AG10803 (cell line): ENCODE measurements at regions not wholly inside any gene's neighbourhood (a gene's known extent, or its start where the extent isn't known, plus 50 kb on each side); places are given as distances from the start of the nearest gene placed in this dataset.
A peak's percentile ranks its signal among the peaks of the same experiment; 100 is the strongest.
"Not testable (repeated sequence)": the region's sequence is repeated elsewhere in the genome, so short reads cannot be mapped to it uniquely, and the experiment has no call there.

Experiments used
- DNase-seq: peaks from one replicate; pipeline ENCODE4 v3.0.0; 2010; ENCODE audit warnings: low read depth
- H3K4me3 ChIP-seq: 2 replicates; pipeline ENCODE4 v1.5.1; 2011; ENCODE audit warnings: mild to moderate bottlenecking, low read length, control low read depth
- TF ChIP-seq, protein P1 (sequence below): conservative IDR thresholded peaks from 2 replicates; pipeline ENCODE4 v1.5.1; 2011; ENCODE audit warnings: mild to moderate bottlenecking, low read length, control low read depth, inconsistent platforms

DNA sequence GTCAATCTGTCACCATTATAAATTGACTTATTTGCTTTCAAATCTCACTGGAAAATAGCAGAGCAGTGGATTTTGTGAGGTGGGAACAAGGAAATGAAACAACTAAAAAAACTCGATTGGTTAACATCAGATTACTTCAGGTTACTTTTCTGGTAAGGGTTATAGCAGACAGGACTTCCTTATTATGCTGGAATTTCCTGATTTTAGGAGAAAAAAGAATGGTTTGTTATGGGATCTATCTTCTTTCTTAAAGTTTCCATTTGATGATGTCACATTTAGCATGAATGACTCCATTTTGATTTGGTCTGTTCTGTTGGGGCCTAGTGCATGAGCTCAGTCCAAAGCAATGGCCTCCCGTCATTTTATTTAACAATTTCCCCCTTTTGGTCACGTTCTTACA, 210.6 kb downstream of the KCNJ2 start:
- no peak for DNase-seq
- TF ChIP-seq, protein P1, sequence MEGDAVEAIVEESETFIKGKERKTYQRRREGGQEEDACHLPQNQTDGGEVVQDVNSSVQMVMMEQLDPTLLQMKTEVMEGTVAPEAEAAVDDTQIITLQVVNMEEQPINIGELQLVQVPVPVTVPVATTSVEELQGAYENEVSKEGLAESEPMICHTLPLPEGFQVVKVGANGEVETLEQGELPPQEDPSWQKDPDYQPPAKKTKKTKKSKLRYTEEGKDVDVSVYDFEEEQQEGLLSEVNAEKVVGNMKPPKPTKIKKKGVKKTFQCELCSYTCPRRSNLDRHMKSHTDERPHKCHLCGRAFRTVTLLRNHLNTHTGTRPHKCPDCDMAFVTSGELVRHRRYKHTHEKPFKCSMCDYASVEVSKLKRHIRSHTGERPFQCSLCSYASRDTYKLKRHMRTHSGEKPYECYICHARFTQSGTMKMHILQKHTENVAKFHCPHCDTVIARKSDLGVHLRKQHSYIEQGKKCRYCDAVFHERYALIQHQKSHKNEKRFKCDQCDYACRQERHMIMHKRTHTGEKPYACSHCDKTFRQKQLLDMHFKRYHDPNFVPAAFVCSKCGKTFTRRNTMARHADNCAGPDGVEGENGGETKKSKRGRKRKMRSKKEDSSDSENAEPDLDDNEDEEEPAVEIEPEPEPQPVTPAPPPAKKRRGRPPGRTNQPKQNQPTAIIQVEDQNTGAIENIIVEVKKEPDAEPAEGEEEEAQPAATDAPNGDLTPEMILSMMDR = no peak
- H3K4me3 ChIP-seq = no peak overlapping the region

DNA sequence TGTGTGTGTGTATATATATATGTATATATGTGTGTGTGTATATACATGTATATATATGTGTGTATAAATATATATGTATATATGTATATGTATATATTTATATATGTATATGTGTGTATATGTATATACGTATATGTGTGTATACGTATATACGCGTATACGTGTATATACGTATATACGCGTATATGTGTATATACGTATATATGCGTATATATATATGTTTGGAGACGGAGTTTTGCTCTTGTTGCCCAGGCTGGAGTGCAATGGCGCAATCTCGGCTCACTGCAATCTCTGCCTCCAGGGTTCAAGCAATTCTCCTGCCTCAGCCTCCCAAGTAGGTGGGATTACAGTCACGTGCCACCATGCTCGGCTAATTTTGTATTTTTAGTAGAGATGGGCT, 212.6 kb downstream of the KCNJ2 start:
- H3K4me3 ChIP-seq, DNase-seq: not testable (repeated sequence)

DNA sequence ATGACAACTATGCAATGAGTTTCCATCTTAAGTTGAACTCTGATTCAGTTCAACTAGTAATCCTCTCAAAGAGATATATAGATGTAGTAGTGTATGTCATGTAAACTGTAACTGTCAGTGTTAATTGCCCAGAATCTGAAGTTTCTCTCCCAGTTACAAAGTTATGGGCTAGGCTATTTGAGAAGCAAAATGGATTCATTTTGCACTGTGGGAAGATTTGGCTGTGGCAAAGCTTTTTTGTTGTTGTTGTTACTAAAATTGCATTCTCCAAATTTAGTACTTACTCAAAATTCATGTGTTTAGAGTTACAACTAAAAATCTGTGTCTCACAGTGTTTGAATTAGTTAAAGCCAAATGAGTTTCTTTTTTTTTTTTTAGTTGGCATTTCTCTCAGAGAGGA, 219.0 kb downstream of the KCNJ2 start:
- TF ChIP-seq, protein P1 = no peak
- no peak overlapping the region for H3K4me3 ChIP-seq
- no peak for DNase-seq

DNA sequence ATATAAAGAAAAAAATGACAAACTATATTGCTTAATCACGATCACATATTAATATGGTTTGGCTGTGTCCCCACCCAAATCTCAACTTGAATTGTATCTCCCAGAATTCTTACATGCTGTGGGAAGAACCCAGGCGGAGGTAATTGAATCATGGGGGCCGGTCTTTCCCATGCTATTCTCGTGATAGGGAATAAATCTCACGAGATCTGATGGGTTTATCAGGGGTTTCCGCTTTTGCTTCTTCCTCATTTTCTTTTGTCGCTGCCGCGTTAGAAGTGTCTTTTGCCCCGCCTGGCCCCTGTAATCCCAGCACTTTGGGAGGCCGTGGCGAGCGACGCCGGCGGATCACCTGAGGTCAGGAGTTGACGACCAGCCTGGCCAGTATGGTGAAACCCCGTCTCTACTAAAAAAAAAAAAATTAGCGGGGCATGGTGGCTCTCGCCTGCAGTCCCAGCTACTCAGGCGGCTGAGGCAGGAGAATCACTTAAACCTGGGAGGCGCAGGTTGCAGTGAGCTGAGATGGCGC, 220.0 kb downstream of the KCNJ2 start:
- H3K4me3 ChIP-seq, DNase-seq: not testable (repeated sequence)

DNA sequence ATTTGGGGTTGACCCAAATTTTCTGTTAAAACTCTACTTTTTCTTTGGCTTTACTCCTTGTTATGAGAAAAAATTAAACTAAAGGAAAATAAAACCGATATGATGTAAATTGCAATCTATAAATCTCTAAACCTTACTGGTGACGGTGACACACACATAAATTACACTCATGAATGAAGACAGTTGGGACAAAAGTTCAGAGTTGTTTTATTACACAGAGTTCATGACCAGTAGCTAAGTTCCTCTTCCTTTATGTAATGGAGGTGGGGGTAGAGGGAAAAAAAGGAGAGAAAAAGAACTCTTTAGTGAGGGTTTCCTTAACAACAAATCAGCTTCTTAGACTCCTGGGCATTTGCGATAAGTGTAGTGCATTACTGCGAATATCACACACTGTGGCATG, 220.7 kb downstream of the KCNJ2 start:
- TF ChIP-seq, protein P1 = no peak

DNA sequence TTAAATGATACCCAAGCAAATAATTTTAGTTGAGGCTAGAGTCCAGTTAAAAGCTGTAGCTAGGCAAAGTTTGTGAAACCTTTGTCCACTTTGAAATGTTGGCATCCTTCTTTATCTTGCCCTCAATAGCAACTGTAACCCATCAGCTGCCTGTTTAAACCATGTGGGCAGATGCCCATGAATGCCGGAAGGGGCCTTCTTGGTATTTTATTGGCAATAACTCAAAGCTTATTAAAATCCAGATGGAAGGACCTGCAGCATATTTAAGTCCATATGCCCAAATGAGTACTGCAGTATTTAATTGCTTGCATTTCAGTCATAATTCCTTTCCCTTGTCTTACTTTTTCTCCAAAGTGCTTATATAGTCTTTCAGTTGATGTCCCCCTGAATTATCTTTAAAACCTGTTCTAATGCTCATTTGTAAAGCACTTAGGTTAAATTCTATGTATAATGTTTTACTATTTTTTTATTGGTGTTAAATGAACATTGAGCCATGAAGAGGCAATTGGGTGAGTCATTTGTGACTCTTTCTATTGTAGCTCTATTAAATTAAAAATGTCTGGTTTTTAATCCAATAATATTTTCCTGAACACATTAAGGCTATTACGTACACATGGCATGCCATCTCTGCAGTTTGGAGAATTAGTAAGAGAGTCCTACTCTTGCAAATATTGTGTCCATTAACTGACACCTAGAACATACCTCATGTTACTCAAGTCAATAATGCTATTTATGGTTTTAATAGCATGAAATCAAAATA, 225.3 kb downstream of the KCNJ2 start:
- H3K4me3 ChIP-seq = no peak overlapping the region
- no peak for DNase-seq
- TF ChIP-seq, protein P1 = no peak

More for the DNA sequence above, 220.7 kb downstream of the KCNJ2 start:
- no peak for DNase-seq
- no peak overlapping the region for H3K4me3 ChIP-seq

DNA sequence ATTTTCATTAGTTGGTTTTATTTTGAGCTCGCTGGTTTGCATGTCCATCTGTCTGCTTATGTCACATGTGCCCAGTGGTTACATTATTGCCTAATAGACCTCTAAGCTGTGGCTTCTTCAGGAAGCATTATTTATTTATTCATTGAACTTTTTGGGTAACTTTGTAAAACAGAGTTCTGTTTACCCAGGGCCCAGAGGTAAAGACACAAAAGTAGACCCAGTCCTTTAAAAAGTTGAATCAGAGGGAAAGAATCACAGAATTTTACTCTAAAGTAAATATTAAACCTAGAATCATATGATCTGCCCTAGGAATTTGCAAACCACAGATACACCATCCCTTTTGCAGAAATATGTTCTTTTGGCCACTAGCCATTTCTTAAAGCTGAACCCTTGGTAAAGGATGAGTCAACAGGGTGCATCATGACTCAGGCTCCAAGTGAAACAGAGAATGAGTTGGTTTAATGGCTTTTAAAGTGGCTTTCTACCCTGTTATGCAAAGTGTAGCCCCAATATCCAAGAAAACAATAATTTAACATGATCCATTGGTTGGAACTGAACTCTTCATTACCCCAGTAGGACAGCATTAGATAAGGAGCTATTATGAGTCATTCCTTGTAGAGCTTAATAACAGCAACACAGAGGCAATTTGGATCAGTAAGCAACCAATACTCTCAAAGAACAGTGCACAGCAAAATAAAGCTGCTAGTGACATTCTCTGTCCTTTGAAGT, 236.3 kb downstream of the KCNJ2 start:
- H3K4me3 ChIP-seq = no peak overlapping the region
- DNase-seq = peak; percentile 91

More for the DNA sequence above, 236.3 kb downstream of the KCNJ2 start:
- TF ChIP-seq, protein P1 = no peak
